OCI-M1 (cell line): ENCODE measurements at regions not wholly inside any gene's neighbourhood (a gene's known extent, or its start where the extent isn't known, plus 50 kb on each side); places are given as distances from the start of the nearest gene placed in this dataset.

Experiments
- DNase-seq: peaks from one replicate; lab custom pipeline; 2025; lab: John Stamatoyannopoulos, UW

DNA sequence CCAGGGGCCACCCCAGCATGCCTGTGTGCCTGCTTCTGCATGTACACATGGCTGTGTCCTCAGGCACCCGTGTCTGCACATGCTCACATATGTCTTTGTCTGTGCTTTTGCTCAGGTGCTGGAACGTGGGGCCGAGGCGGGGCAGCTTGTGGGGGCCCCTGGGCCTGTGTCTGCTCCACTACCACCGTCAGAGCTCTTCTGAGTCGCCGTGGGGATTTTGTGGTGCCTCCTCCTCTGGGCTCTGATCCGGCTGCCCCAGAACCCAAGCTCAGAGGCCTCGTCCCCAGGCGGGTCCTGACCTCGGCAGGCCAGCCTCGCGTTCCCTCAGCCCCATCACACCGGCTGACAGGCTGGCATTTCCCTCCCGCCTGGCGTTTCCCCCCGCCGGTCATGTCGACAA lies 104.6 kb upstream of the ACTRT2 start:
- DNase-seq, result no peak

DNA sequence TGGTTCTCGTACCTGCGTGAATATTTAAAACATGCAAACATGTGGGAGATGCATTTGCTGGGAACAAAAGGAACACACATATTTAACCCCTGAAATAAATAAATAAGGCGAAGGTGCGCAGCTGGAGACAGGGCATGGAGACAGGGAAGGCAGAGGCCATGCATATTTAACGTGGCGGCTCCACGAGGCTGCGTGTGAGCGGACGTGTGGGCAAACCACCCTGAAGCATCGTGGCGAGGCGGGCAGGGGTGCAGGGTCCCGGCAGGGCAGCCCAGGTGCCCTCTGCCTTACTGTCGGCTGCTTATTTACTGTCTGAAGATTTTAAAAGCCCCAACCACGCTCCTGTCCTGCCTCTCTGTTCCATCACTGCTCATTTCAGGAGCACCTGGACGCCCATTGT lies 104.0 kb upstream of the ACTRT2 start:
- DNase-seq, result no peak

DNA sequence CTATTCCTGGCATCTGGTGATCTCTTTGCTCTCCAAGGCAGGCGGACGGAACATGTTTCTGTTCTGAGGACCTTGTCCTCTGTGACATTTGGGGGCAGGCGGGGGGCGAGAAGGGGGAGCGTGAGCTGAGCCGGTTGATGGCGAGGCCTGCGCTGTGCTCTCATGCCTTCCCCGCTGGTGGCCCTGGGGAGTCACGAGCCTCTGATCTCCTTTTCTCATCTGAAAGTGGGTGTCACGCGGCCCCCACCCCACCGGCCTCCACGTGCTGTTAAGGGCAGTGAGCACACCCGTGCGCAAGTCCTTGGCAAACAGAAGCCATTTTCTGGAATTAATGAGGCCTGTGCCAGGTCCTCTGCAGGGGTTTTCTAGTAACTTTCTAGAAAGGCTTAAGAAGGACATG lies 102.8 kb upstream of the ACTRT2 start:
- DNase-seq, result no peak

DNA sequence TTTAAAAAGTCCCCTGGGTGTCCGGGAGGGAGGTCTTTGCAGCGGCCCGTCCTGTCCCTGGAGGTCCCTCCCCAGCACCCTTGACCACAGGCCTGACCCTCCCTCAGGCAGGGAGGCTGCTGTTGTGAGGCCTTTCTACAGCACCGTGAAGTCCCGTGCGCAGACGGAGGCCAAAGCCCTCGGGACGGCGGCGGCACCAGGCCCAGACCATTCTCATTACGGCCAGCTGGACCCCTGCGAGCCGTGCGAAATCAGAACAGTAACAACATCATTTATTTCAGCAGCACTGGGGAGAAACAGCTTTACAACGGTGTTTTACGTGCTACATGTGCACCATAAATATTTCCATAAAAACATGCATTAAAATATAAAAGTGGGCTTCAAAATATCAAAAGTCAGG lies 101.4 kb upstream of the ACTRT2 start:
- DNase-seq, result no peak

DNA sequence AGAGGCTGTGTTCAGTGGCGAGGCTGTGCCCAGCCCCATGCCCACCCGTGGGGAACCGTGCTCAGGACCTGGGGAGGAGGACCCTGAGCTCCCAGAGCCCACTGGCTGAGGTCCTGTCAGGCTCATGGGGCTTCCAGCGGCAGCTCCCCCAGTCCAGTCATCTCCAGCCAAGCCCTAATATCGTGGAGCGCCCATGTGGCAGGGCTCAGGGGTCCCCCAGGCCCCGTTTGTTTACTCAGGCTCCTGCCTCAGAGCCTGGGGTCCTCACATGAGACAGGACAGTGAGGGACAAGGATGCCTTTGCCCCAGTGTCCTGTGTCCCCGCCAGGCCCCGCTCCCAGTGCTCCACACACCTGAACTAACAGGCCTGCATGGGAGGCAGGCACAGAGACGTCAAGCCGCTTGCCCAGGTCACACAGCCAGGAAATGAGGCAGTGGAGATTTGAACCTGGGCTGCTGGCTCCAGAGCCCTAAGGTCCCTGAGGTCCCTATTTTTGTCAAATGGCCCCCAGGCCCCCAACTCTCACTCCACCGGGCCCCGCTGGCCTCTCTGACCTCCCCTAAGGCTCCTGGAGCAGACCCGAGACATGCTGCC lies 100.7 kb upstream of the ACTRT2 start:
- no peak for DNase-seq

DNA sequence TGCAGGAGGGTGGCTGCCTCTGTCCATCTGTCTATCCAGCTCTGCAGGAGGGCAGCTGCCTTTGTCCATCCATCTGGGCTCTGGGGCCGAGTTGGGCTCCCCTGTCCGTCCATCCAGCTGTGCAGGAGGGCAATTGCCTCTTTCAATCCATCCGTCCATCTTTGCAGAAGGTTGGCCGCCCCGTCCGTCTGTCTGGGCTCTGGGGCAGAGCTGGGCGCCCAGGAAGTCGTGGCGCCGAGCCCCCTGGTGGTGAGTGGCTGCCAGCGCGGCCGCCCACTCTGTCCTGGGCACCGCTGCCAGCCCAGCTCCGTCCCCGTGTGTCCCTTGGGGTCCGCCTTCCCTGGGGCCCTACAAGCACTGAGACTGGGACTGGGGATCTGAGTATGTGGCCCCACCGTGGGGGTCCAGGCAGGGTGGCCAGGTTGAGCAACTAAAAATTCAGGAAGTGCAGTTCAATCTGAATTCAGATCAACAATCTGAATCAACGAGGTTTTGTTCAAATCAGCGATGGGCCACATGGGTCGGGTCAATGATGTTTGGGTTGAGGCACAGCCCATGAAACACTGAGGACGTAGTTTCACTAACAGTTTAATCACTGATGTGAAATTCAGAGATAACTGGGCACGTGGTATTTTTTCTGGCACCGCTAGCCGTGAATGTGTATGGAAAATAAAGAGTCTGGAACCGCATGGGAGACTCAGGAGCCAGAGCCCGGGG lies 99.1 kb upstream of the ACTRT2 start:
- DNase-seq, result peak; percentile 11

DNA sequence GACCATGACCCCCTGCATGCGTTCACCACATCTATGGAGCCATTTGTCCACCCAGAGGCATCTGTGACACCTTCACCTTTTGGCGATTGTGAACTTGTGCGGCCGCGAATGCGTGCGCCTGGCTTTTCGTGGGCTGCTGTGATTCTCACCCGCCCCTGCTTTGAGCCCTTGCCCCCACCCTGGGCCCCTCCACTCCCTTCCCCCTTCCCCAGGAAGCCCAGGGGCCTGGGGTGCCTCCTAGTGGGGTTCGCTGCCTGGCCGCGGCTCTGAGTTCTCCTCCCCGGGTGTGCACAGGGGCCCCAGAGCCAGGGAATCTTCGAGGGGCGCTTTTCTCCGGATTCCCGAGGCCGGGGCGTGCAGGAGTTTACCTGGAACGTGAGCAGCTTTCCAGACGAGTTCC lies 97.9 kb upstream of the ACTRT2 start:
- DNase-seq, result no peak

DNA sequence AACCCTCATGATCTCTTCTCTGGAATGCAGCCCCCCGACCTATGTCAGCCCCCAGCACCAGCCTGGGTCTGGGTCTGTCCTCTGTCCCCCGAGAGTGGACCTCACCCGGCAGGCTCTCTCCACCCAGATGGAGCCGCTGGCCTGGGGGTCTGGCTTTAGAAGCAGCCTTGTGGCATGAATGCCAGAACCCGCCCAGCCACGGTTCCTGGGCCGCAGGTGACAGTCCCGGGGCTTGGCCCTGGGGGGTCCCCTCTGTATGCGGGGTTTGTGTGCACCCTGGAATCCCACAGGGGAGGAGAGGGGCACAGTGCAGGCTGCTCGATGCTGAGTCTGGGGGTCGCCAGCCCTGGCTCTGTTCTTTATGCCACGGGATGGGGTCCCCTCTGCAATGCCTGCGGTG lies 96.0 kb upstream of the ACTRT2 start:
- no peak for DNase-seq

DNA sequence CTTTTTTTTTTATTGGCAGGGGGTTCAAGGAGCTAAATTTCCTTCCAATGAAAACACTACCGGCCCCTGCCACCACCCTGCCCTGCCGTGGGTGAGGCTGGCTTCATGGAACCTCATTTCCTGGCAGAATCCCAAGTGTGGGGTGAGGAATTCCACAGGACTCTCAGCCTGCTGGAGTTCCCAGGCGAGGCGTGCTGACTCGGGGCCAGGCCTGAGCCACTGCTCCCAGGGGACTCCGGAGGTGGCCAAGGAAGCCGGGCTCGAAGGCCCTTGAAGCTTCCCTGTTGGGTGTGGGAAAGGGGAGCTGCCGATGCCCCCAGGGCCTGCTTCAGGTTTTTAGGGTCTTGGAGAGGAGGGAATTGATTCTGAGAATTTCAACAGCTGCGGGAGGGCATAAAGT lies 95.3 kb upstream of the ACTRT2 start:
- DNase-seq, result no peak

DNA sequence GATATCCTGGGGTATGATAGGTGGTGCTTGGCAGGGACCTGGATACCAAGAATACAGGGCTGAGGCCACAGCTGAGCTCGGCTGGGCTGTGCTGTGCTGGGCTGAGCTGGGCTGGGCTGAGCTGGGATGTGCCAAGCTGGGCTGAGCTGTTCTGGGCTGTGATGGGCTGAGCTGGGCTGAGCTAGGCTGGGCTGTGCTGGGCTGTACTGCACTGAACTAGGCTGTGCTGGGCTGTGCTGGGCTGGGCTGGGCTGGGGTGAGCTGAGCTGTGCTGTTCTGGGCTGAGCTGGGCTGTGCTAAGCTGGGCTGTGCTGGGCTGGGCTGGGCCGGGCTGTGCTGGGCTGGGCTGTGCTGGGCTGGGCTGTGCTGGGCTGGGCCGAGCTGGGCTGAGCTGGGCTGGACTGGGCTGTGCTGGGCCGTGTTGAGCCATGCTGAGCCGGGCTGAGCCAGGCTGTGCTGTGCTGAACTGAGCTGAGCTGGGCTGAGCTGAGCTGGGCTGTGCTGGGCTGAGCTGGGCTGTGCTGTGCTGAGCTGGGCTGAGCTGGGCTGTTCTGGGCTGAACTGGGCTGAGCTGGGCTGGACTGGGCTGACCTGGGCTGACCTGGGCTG lies 94.7 kb upstream of the ACTRT2 start:
- DNase-seq, result no peak

DNA sequence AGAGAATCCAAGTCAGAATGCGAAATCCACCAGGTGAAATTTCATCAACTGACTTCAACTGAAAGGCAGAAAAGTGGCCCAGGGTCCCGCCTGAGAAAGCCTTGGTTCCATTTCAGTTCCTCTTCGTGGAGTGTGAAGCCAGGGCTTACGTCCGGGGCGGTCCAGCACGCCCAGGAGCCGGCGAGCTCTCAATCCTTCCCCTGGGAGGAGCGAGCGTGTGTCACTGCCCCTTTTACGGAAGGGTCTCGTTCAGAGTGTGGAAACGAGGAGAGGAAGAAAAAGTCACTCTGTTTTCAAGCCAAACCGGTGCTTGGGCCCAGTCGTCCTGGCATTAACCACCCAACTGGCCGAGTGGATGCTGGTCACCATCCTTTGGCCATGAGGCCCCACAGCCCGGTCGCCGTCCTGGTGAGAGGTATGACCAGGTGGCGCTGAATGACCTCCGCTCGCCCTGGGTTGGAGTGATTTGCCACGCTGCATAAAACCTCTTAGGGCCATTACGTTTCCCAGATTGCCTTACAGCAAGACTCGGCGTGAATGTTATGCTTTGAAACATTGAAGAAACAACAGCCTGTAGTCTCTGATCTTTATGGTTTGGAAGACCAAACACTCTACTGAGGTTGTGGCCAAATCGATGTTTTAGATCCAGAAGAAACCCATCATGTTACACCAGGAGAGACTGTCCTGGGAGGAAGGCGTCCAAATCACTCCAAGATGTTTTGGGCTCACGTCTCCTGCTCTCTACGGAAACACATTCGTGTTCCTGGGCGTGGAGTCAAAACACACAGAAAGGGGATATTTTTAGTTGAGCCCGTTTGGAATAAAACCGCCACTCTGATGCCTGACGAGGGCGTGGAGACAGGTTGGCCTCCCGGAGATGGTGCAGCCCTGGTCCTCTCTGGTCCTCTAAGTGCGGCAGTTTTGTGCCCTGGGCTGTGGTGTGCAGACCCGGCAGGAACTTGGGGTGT lies 93.6 kb upstream of the ACTRT2 start:
- DNase-seq, result no peak

DNA sequence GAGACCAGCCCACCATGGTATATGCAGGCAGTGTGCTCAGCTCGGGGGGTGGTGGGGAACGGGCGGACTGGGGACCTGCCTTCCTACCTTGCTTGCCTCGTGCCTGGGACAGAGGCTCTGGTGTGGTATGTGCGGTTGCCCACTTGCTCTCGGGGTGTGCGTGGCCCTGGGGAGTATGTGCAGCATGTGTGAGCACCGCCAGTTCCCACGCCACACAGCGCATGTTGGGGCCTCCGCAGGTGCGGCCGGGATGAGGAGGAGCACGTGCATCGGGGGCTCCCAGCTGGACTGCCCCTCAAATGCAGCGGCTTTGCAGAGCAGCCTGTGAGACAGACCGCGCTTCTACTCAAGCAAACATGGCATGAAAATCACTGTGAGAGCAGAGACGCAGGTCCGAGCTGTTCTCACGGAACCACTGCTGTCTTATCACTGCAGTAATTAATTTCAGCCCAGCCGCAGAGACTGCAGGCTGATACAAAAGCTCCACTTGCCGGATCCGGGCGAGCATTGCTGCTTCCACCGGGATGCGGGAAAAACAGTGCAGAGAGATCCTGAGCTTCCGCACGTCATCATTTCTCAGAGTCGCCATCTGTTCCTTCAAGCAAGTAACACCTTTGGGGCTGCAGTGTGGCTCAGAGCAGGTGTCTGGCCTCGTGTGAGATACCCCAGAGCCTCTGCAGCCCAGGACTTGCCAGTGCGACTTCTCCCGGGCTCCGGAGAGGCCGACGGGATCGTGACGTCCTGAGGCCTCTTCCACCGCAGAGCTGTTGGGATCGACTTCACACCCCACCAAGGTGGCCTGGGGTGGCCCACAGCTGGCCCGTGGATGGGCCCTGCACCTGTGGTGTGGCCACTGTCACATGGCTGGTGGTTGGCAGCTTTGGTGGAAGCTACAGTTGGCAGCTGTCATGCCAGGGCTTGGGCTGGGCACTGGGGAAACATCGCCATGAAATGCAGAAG lies 92.6 kb upstream of the ACTRT2 start:
- no peak for DNase-seq

DNA sequence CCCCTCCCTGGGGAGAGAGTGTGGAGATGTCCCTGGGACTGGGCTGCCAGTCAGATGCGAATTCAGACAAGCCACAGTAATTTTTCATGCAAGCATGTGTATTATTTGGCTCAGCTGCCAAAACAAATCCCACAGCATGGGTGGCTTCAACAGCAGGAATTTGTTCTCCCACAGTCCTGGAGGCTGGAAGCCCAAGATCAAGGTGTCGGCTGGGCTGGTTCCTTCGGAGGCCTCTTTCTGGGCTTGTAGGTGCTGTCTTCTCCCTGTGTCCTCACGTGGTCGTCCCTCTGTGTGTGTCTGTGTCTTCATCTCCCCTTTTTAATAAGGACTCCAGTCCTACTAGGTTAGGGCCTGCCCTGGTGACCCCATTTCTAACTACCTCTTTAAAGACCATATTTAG lies 91.9 kb upstream of the ACTRT2 start:
- no peak for DNase-seq

DNA sequence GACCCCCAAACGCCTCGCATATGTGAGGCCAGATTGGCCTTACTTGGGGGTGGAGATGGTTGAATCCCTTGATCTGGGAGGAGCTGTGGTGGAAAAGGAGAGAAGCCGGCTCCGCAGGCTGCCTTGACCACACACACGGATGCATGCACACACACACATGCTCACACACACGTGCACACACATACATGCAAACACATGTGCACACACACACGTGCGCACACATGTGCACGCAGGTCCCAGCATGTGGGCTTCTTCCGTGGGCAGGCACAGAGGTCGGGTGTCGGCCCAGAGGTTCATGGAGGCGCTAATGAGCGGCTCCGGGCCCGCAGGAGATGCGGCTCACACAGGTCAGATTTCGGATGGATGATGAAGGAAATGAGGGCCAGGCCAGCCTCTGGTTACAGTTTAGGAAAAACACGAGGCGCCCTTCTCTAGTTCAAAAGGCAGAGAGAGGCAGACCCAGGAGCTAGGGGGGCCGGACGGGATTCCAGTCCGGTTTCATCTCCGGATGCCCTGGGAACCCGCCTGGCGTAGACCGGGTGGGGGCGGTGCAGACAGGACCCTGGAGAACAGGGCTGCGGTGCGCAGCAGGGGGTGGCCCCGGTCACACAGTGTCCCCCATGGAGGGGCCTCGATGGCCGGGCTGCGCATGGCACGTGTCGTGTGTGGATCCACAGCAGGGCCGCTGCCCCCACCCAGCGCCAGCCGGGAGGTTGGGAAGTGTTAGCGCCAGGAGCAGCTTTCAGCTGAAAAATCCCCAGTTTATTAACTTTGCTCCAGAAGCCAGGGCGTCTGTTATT lies 91.1 kb upstream of the ACTRT2 start:
- DNase-seq, result no peak

DNA sequence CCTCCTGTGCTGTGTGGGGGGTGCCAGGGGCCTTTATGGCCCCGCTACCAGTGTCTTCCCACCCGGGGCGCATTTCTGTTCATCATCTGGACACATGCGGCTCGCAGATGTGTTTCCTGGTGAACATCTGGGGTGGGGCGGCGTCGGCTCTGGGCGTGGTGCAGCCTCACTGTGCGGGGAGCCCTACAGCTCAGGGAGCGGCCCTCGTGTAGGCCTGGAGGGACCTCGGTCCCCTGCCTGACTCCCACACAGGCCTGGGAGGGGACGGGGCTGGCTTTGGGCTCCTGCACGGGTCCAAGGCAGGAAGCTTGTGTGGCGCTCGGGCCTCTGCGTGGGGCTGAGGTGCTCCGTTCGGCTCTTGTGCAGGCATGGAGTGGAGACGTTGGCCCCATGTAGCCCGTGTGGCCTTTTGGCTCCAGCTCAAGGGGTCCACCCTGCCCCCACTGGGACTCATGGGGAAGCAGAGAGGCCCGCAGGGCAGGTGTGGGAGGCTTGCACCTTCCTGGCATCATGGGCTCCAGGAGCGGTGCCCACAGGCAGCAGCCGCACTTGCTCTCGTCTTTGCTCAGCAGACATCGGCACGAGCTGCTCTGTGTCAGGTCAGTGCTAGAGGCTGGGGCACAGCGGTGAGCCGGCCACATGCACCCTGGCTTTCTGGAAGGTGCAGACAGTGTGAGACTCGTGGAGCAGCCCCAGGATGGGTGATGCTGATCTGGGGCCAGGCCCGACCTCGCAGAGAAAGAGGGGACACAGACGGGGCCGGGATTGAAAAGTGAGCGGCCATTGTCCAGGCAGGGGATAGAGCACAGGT lies 90.1 kb upstream of the ACTRT2 start:
- DNase-seq, result no peak

DNA sequence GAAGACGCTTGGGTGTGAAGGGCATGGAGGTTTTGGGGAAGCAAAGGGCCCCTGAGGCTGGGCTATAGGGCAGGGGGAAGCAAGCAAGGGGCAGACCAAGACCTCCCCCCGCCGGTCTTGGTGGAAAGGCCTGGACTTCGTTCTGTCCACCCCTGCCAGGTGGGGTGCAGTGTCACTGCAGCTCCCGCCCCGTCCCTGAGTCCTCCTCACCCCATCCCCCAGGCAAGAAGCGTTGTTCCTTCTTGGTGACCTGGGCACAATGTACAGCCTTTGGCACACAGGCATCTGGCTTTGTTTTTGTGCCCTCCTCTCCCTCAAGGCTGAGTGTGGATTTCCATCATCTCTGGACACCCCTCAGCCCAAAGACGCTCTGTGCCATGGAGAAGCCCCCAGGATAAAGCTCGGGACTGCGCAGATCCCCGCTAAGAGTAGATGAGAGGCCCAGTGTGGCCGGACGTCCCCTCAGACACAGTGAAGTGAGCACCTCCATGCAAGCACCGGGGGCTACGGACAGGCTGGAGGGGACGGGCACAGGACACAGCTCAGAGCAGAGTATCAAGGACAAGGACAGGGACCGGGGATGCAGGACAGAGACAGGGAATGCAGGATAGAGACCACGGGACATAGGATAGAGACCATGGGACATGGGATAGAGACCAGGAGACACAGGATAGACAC lies 89.4 kb upstream of the ACTRT2 start:
- DNase-seq, result no peak

DNA sequence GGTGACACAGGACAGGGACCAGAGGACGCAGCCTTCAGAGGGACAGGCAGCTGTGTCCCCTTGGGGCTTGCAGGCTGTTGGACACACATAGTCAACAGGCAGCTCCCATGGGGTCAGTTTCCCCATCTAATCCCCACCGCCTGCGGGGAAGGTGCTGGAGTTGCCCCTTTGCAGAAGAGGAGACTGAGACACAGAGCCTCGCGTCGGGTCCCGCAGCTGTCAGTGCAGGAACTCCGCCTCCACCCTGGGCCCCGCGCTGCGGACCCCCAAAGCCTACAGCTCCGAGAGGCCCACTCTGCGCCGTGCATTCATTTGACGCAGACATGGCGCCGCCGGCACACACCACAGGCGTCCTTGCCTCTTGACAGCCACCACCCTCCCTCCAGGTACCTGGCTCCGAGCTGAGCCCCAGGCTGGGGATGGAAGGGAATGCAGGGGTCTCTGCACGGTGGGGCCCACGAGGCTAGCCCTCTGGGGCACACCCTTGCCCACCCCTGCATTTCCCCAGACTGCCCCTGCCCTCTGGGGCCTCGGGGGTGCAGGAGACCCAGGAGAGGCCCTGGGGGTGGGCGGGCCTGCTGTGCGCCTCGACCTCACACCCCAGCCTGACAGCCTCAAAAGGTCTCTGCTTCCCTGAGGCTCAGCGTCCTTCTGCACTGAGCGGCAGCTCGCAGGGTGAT lies 88.5 kb upstream of the ACTRT2 start:
- DNase-seq, result no peak

DNA sequence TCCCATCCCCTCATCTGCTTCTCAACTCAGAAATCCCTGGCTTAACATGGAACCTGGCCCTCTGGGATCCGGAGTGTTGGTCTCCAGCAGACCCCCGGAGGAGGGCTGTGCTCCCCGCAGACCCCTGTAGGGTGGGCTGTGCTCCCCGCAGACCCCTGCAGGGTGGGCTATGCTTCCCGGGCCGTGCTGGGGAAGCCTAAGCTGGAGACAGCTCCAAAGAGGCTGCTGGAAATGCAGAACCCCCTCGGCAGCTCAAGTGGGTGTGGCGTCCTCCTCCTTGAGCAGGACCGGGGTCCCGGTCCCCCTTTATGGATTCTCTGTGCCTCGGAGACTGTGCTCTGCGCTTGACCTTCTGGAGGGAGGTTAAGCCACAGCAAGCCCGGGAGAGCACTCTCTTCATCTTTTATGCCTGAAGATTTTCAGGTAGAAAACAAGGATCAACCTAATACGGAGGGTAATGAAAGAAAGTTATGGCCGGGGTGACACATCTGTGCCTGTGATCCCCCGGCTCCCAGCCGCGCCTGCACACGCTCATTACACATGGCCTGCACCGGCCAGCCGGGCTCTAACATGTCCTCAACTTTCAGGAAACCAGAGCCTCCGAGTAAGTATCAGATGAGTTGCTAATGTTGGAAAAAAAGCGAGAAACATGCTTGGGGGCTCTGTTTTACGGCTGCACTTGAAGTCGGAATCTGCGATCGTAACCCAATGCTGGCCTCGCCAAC lies 87.7 kb upstream of the ACTRT2 start:
- no peak for DNase-seq
